ES-I3 (cell line): ENCODE measurements at regions not wholly inside any gene's neighbourhood (a gene's known extent, or its start where the extent isn't known, plus 50 kb on each side); places are given as distances from the start of the nearest gene placed in this dataset.

ENCODE experiments used
- H3K36me3 ChIP-seq: 2 replicates; pipeline ENCODE4 v1.6.1; 2013; ENCODE audit warnings: mild to moderate bottlenecking, low read length, control low read depth, moderate library complexity; ENCODE audit not compliant: insufficient read depth
- H3K4me1 ChIP-seq: 2 replicates; pipeline ENCODE4 v1.6.1; 2013; ENCODE audit warnings: mild to moderate bottlenecking, control low read depth, low read length; ENCODE audit not compliant: insufficient read depth
- H3K9ac ChIP-seq: 2 replicates; pipeline ENCODE4 v1.6.1; 2013; ENCODE audit warnings: low read depth, mild to moderate bottlenecking, low read length, moderate library complexity
- H3K9me3 ChIP-seq: 2 replicates; pipeline ENCODE4 v1.6.1; 2013; ENCODE audit warnings: mild to moderate bottlenecking, low read length, moderate library complexity; ENCODE audit not compliant: control insufficient read depth, insufficient read depth

- no peaks in the 10 kb centered on the region for H3K36me3 ChIP-seq
- peaks cover 17% of the 10 kb centered on the region; the same call in 1 of the 2 replicates for H3K4me1 ChIP-seq
- H3K9ac ChIP-seq: no peak overlapping the region
- H3K9me3 ChIP-seq: no peaks in the 10 kb centered on the region
These were observed 1092.6 kb upstream of the CDH6 start for GRCh38 chr5:30100929-30101328.

- Histone ChIP-seq H3K9ac (no peak overlapping the region), H3K9me3 (no peaks in the 10 kb centered on the region), H3K4me1 (peaks cover 17% of the 10 kb centered on the region; the same call in 1 of the 2 replicates), H3K36me3 (no peaks in the 10 kb centered on the region)
These were observed 1093.3 kb upstream of the CDH6 start for GRCh38 chr5:30100148-30100713.

GRCh38 chr5:30099634-30100033, 1093.9 kb upstream of the CDH6 start:
- H3K9ac ChIP-seq: no peak overlapping the region
- no peaks in the 10 kb centered on the region for H3K9me3 ChIP-seq
- H3K4me1 ChIP-seq: peaks cover 17% of the 10 kb centered on the region; the same call in 1 of the 2 replicates
- H3K36me3 ChIP-seq: no peaks in the 10 kb centered on the region

- H3K9ac ChIP-seq: no peak overlapping the region
- peaks cover 17% of the 10 kb centered on the region; the same call in 1 of the 2 replicates for H3K4me1 ChIP-seq
- H3K36me3 ChIP-seq: no peaks in the 10 kb centered on the region
- H3K9me3 ChIP-seq: no peaks in the 10 kb centered on the region
These were observed 1094.5 kb upstream of the CDH6 start for GRCh38 chr5:30098940-30099339.

- H3K9ac ChIP-seq: no peak overlapping the region
- H3K36me3 ChIP-seq: no peaks in the 10 kb centered on the region
- H3K9me3 ChIP-seq: no peaks in the 10 kb centered on the region
- peaks cover 4% of the 10 kb centered on the region; the same call in 1 of the 2 replicates for H3K4me1 ChIP-seq
These were observed 1100.9 kb upstream of the CDH6 start for GRCh38 chr5:30092548-30092947.

- no peaks in the 10 kb centered on the region for H3K9me3 ChIP-seq
- H3K36me3 ChIP-seq: no peaks in the 10 kb centered on the region
- no peak overlapping the region for H3K9ac ChIP-seq
- H3K4me1 ChIP-seq: no peaks in the 10 kb centered on the region
These were observed 1123.8 kb upstream of the CDH6 start for GRCh38 chr5:30069441-30070263.

GRCh38 chr5:30063503-30063902, 1130.0 kb upstream of the CDH6 start:
- no peaks in the 10 kb centered on the region for H3K4me1 ChIP-seq
- H3K36me3 ChIP-seq: no peaks in the 10 kb centered on the region
- no peak overlapping the region for H3K9ac ChIP-seq
- no peaks in the 10 kb centered on the region for H3K9me3 ChIP-seq

- Histone ChIP-seq H3K9me3 (no peaks in the 10 kb centered on the region), H3K4me1 (no peaks in the 10 kb centered on the region), H3K9ac (no peak overlapping the region), H3K36me3 (no peaks in the 10 kb centered on the region)
These were observed 1141.5 kb upstream of the CDH6 start for GRCh38 chr5:30051976-30052375.

- no peaks in the 10 kb centered on the region for H3K9me3 ChIP-seq
- no peaks in the 10 kb centered on the region for H3K36me3 ChIP-seq
- H3K4me1 ChIP-seq: no peaks in the 10 kb centered on the region
- no peak overlapping the region for H3K9ac ChIP-seq
These were observed 1143.2 kb upstream of the CDH6 start for GRCh38 chr5:30050056-30050815.

- H3K9me3 ChIP-seq: no peaks in the 10 kb centered on the region
- no peak overlapping the region for H3K9ac ChIP-seq
- no peaks in the 10 kb centered on the region for H3K36me3 ChIP-seq
- no peaks in the 10 kb centered on the region for H3K4me1 ChIP-seq
These were observed 1150.8 kb upstream of the CDH6 start for GRCh38 chr5:30042677-30043076.

- Histone ChIP-seq H3K4me1 (no peaks in the 10 kb centered on the region), H3K36me3 (no peaks in the 10 kb centered on the region), H3K9me3 (no peaks in the 10 kb centered on the region), H3K9ac (no peak overlapping the region)
These were observed 1151.6 kb upstream of the CDH6 start for GRCh38 chr5:30041831-30042385.

- Histone ChIP-seq H3K9me3 (no peaks in the 10 kb centered on the region), H3K4me1 (no peaks in the 10 kb centered on the region), H3K9ac (no peak overlapping the region), H3K36me3 (no peaks in the 10 kb centered on the region)
These were observed 1152.2 kb upstream of the CDH6 start for GRCh38 chr5:30041291-30041690.

GRCh38 chr5:30040488-30041118, 1152.9 kb upstream of the CDH6 start:
- Histone ChIP-seq H3K36me3 (no peaks in the 10 kb centered on the region), H3K4me1 (no peaks in the 10 kb centered on the region), H3K9ac (no peak overlapping the region), H3K9me3 (no peaks in the 10 kb centered on the region)

- Histone ChIP-seq H3K4me1 (no peaks in the 10 kb centered on the region), H3K9me3 (no peaks in the 10 kb centered on the region), H3K36me3 (no peaks in the 10 kb centered on the region), H3K9ac (no peak overlapping the region)
These were observed 1154.1 kb upstream of the CDH6 start for GRCh38 chr5:30039379-30039778.
